K562 (cell line): ENCODE measurements at regions not wholly inside any gene's neighbourhood (a gene's known extent, or its start where the extent isn't known, plus 50 kb on each side); places are given as distances from the start of the nearest gene placed in this dataset.

Experiments
- JUN ChIP-seq, 2 experiments: sonication (generic) in 1 of 2; formaldehyde crosslinking in 1 of 2; IDR thresholded peaks; 2 replicates each; pipeline versions ENCODE4 v1.6.1 to v1.8.0; 2012 to 2022; ENCODE audit warnings: borderline replicate concordance in 2 of 2, mild to moderate bottlenecking in 2 of 2, improper control_type of control experiment in 1 of 2, low read depth in 1 of 2, low read length in 1 of 2, missing genetic modification reagents in 1 of 2
- TBP ChIP-seq: optimal IDR thresholded peaks from 2 replicates; pipeline ENCODE3; 2011; ENCODE audit warnings: low read depth, low read length, improper control_type of control experiment

DNA sequence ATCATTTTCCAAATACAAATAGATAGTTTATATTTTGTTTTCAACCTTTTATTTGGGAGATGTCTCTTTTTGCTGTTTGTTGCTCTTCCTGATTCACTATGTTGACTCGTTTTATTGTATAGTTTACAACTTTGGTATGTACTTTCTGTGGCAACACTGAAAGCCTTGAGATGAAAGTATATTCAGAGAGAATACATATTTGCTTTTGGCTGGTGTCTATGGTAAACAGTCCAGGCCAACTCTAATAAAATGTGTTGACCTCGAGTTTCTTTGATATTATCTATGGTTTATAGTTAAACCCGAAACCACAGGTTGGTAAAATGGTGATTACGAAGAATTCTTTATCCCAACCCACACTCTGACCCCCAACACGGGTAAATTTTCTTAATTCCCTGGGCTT lies 919.6 kb upstream of the MAP3K7 start:
- TF ChIP-seq JUN (IDR thresholded peaks at IDR 0.05; ENCODE audit: borderline replicate concordance, low read depth, low read length) = no peak
- TF ChIP-seq JUN (CRISPR knock-in tag; IDR thresholded peaks at IDR 0.05; ENCODE audit: borderline replicate concordance) = no peak
- TF ChIP-seq TBP = no peak
